Naive thymus-derived CD8-positive, alpha-beta T cell (primary cell): ENCODE measurements at regions not wholly inside any gene's neighbourhood (a gene's known extent, or its start where the extent isn't known, plus 50 kb on each side); places are given as distances from the start of the nearest gene placed in this dataset.
"Not testable (repeated sequence)": the region's sequence is repeated elsewhere in the genome, so short reads cannot be mapped to it uniquely, and the experiment has no call there.

ENCODE experiments used
- ATAC-seq, 2 donors: fragments of 150-1000 bp; cut with Tn5 transposase in 1 of 2; sonication (Bioruptor Pico), chemical (Tn5 transposase) in 1 of 2; 1 replicate in 1 of 2; 2 replicates in 1 of 2; pipeline ENCODE4 v1.10.0; 2021; ENCODE audit warnings: mild to moderate bottlenecking in 2 of 2, moderate library complexity in 2 of 2
- POLR2A ChIA-PET: fragments of 350-600 bp; sonication (Branson Sonifier 250); formaldehyde crosslinking; loops from one replicate; lab custom pipeline; 2021; ENCODE audit warnings: antibody characterized with exemption; lab: Charles Lee
- DNase-seq, 10 donors: peaks; one replicate each; pipeline versions ENCODE4 v3.0.0 to v3.0.0-alpha.2; 2020 to 2022
- H3K27ac Mint-ChIP-seq, 10 donors: one replicate each; pipeline ENCODE4 v1.8.0; 2020 to 2022; ENCODE audit warnings: mild to moderate bottlenecking in 10 of 10, mixed read lengths in 10 of 10, moderate library complexity in 4 of 10, inconsistent platforms in 1 of 10
- H3K27me3 Mint-ChIP-seq, 5 donors: one replicate each; pipeline ENCODE4 v1.8.0; 2021 to 2022; ENCODE audit warnings: mixed read lengths in 5 of 5
- H3K36me3 Mint-ChIP-seq, 3 donors: one replicate each; pipeline ENCODE4 v1.8.0; 2020 to 2022; ENCODE audit warnings: mixed read lengths in 3 of 3, mild to moderate bottlenecking in 2 of 3, inconsistent platforms in 1 of 3
- H3K4me1 Mint-ChIP-seq, 4 donors: one replicate each; pipeline ENCODE4 v1.8.0; 2021 to 2022; ENCODE audit warnings: mixed read lengths in 4 of 4
- H3K4me3 Mint-ChIP-seq, 10 donors: one replicate each; pipeline ENCODE4 v1.8.0; 2020 to 2022; ENCODE audit warnings: mild to moderate bottlenecking in 10 of 10, mixed read lengths in 10 of 10, moderate library complexity in 6 of 10, inconsistent platforms in 1 of 10
- H3K9me3 Mint-ChIP-seq, 9 donors: one replicate each; pipeline ENCODE4 v1.8.0; 2020 to 2022; ENCODE audit warnings: mixed read lengths in 9 of 9, mild to moderate bottlenecking in 3 of 9, inconsistent platforms in 1 of 9, moderate library complexity in 1 of 9

GRCh38 chr16:52705122-52705521 lies 158.2 kb upstream of the TOX3 start:
- DNase-seq (no peak), ATAC-seq (no peak)
- Mint-ChIP-seq H3K27ac (no peak overlapping the region), H3K4me1 (peaks cover 0 to 1% (median 0%) of the 10 kb centered on the region in 4 donors), H3K36me3 (no peaks in the 10 kb centered on the region), H3K4me3 (peak overlapping the region in 1 of 10 donors; percentile 13), H3K9me3 (peaks cover 0 to 11% (median 3%) of the 10 kb centered on the region in 9 donors), H3K27me3 (peaks cover 0 to 11% (median 5%) of the 10 kb centered on the region in 5 donors)
- POLR2A ChIA-PET, result no interaction called here

- Mint-ChIP-seq H3K9me3 (peaks cover 0 to 18% (median 13%) of the 10 kb centered on the region in 9 donors), H3K27ac (no peak overlapping the region), H3K27me3 (peaks cover 0 to 5% (median 0%) of the 10 kb centered on the region in 5 donors), H3K36me3 (peaks cover 0 to 4% (median 0%) of the 10 kb centered on the region in 3 donors), H3K4me1 (no peaks in the 10 kb centered on the region), H3K4me3 (no peak overlapping the region)
- ATAC-seq, result no peak
- no peak for DNase-seq
- POLR2A ChIA-PET, result no interaction called here
Observed at GRCh38 chr16:52697971-52698370, 151.0 kb upstream of the TOX3 start.

- Mint-ChIP-seq H3K27me3 (peaks cover 0 to 5% (median 0%) of the 10 kb centered on the region in 5 donors), H3K36me3 (peaks cover 0 to 11% (median 0%) of the 10 kb centered on the region in 3 donors), H3K4me3 (no peak overlapping the region), H3K9me3 (peaks cover 4 to 24% (median 17%) of the 10 kb centered on the region in 9 donors), H3K4me1 (no peaks in the 10 kb centered on the region), H3K27ac (no peak overlapping the region)
- POLR2A ChIA-PET, result no interaction called here
- ATAC-seq, result no peak
- DNase-seq, result no peak
Observed at GRCh38 chr16:52696126-52696525, 149.2 kb upstream of the TOX3 start.

GRCh38 chr16:52690468-52690867 lies 143.5 kb upstream of the TOX3 start:
- Mint-ChIP-seq H3K4me1 (no peaks in the 10 kb centered on the region), H3K27me3 (peaks cover 0 to 5% (median 0%) of the 10 kb centered on the region in 5 donors), H3K27ac (no peak overlapping the region), H3K4me3 (no peak overlapping the region), H3K36me3 (peaks cover 0 to 16% (median 0%) of the 10 kb centered on the region in 3 donors), H3K9me3 (peaks cover 8 to 38% (median 19%) of the 10 kb centered on the region in 9 donors)
- no peak for DNase-seq
- POLR2A ChIA-PET, result no interaction called here
- ATAC-seq, result no peak

GRCh38 chr16:52680993-52681392 lies 134.1 kb upstream of the TOX3 start:
- Mint-ChIP-seq H3K27ac (no peak overlapping the region), H3K4me3 (no peak overlapping the region), H3K4me1 (no peaks in the 10 kb centered on the region), H3K9me3 (peaks cover 0 to 15% (median 8%) of the 10 kb centered on the region in 9 donors), H3K36me3 (peaks cover 0 to 6% (median 0%) of the 10 kb centered on the region in 3 donors), H3K27me3 (peaks cover 0 to 8% (median 4%) of the 10 kb centered on the region in 5 donors)
- DNase-seq (no peak), ATAC-seq (no peak)
- POLR2A ChIA-PET, result no interaction called here

GRCh38 chr16:52677501-52677900 lies 130.6 kb upstream of the TOX3 start:
- H3K36me3 Mint-ChIP-seq, result peaks cover 0 to 7% (median 0%) of the 10 kb centered on the region in 3 donors
- POLR2A ChIA-PET, result no interaction called here
- peaks cover 0 to 10% (median 2%) of the 10 kb centered on the region in 5 donors for H3K27me3 Mint-ChIP-seq
- DNase-seq (no peak), ATAC-seq (no peak)
- H3K4me3 Mint-ChIP-seq, result no peak overlapping the region
- H3K9me3 Mint-ChIP-seq, result peaks cover 0 to 16% (median 0%) of the 10 kb centered on the region in 9 donors
- no peaks in the 10 kb centered on the region for H3K4me1 Mint-ChIP-seq
- H3K27ac Mint-ChIP-seq, result no peak overlapping the region

- no peak overlapping the region for H3K4me3 Mint-ChIP-seq
- POLR2A ChIA-PET, result no interaction called here
- DNase-seq, result no peak
Observed at GRCh38 chr16:52676959-52677358, 130.0 kb upstream of the TOX3 start.

GRCh38 chr16:52671590-52671989 lies 124.6 kb upstream of the TOX3 start:
- Mint-ChIP-seq H3K9me3 (peaks cover 0 to 14% (median 2%) of the 10 kb centered on the region in 9 donors), H3K27ac (no peak overlapping the region), H3K4me3 (no peak overlapping the region), H3K27me3 (peaks cover 0 to 8% (median 2%) of the 10 kb centered on the region in 5 donors), H3K36me3 (peaks cover 0 to 7% (median 0%) of the 10 kb centered on the region in 3 donors), H3K4me1 (no peaks in the 10 kb centered on the region)
- DNase-seq, result no peak
- no peak for ATAC-seq
- POLR2A ChIA-PET, result no interaction called here

More at GRCh38 chr16:52676959-52677358, 130.0 kb upstream of the TOX3 start:
- Mint-ChIP-seq H3K36me3 (peaks cover 0 to 7% (median 0%) of the 10 kb centered on the region in 3 donors), H3K27me3 (peaks cover 0 to 10% (median 2%) of the 10 kb centered on the region in 5 donors), H3K9me3 (peaks cover 0 to 16% (median 0%) of the 10 kb centered on the region in 9 donors), H3K4me1 (no peaks in the 10 kb centered on the region), H3K27ac (no peak overlapping the region)
- ATAC-seq, result no peak

GRCh38 chr16:52657924-52658323 lies 111.0 kb upstream of the TOX3 start:
- Mint-ChIP-seq H3K9me3 (peaks cover 6 to 54% (median 26%) of the 10 kb centered on the region in 9 donors), H3K36me3 (peaks cover 0 to 22% (median 3%) of the 10 kb centered on the region in 3 donors), H3K27me3 (peaks cover 0 to 6% (median 4%) of the 10 kb centered on the region in 5 donors), H3K4me3 (no peak overlapping the region), H3K27ac (no peak overlapping the region), H3K4me1 (no peaks in the 10 kb centered on the region)
- POLR2A ChIA-PET, result no interaction called here
- DNase-seq (no peak), ATAC-seq (no peak)

GRCh38 chr16:52655916-52656315 lies 109.0 kb upstream of the TOX3 start:
- H3K4me1 Mint-ChIP-seq, DNase-seq, ATAC-seq, POLR2A ChIA-PET, H3K4me3 Mint-ChIP-seq, H3K27ac Mint-ChIP-seq, H3K27me3 Mint-ChIP-seq: not testable (repeated sequence)
- Mint-ChIP-seq H3K36me3 (peaks cover 0 to 20% (median 3%) of the 10 kb centered on the region in 3 donors), H3K9me3 (peaks cover 5 to 37% (median 16%) of the 10 kb centered on the region in 9 donors)

- ATAC-seq, DNase-seq, H3K4me3 Mint-ChIP-seq, POLR2A ChIA-PET, H3K27ac Mint-ChIP-seq, H3K4me1 Mint-ChIP-seq, H3K27me3 Mint-ChIP-seq: not testable (repeated sequence)
- Mint-ChIP-seq H3K9me3 (peaks cover 2 to 29% (median 12%) of the 10 kb centered on the region in 9 donors), H3K36me3 (peaks cover 0 to 16% (median 0%) of the 10 kb centered on the region in 3 donors)
Observed at GRCh38 chr16:52655156-52655555, 108.2 kb upstream of the TOX3 start.

- POLR2A ChIA-PET, result no interaction called here
- H3K27ac Mint-ChIP-seq, result no peak overlapping the region
- no peak for ATAC-seq
Observed at GRCh38 chr16:52652033-52652432, 105.1 kb upstream of the TOX3 start.

GRCh38 chr16:52650789-52651188 lies 103.8 kb upstream of the TOX3 start:
- no peak for DNase-seq
- ATAC-seq, result no peak
- H3K4me1 Mint-ChIP-seq, result no peaks in the 10 kb centered on the region
- no peak overlapping the region for H3K27ac Mint-ChIP-seq
- H3K27me3 Mint-ChIP-seq, result peaks cover 0 to 10% (median 6%) of the 10 kb centered on the region in 5 donors
- POLR2A ChIA-PET, result no interaction called here
- H3K4me3 Mint-ChIP-seq, result no peak overlapping the region
- peaks cover 0 to 8% (median 0%) of the 10 kb centered on the region in 3 donors for H3K36me3 Mint-ChIP-seq
- H3K9me3 Mint-ChIP-seq, result peaks cover 0 to 13% (median 3%) of the 10 kb centered on the region in 9 donors

More at GRCh38 chr16:52652033-52652432, 105.1 kb upstream of the TOX3 start:
- Mint-ChIP-seq H3K27me3 (peaks cover 0 to 10% (median 4%) of the 10 kb centered on the region in 5 donors), H3K9me3 (peaks cover 0 to 9% (median 3%) of the 10 kb centered on the region in 9 donors), H3K4me1 (no peaks in the 10 kb centered on the region), H3K4me3 (no peak overlapping the region), H3K36me3 (peaks cover 0 to 8% (median 0%) of the 10 kb centered on the region in 3 donors)
- DNase-seq, result no peak
